ENCODE measurements at regions not wholly inside any gene's neighbourhood (a gene's known extent, or its start where the extent isn't known, plus 50 kb on each side); places are given as distances from the start of the nearest gene placed in this dataset.

GRCh38 chr6:143621876-143622605 is 55.7 kb upstream of the PHACTR2 start:
- DNase-seq, result no peak

GRCh38 chr6:143621159-143621873 is 56.4 kb upstream of the PHACTR2 start:
- no peak for DNase-seq

GRCh38 chr6:143620447-143620846 is 57.3 kb upstream of the PHACTR2 start:
- no peak for DNase-seq

GRCh38 chr6:143619824-143620401 is 57.9 kb upstream of the PHACTR2 start:
- no peak for DNase-seq

GRCh38 chr6:143616741-143617140 is 61.0 kb upstream of the PHACTR2 start:
- no peak for DNase-seq

GRCh38 chr6:143615785-143616184 is 62.0 kb upstream of the PHACTR2 start:
- DNase-seq, result no peak

GRCh38 chr6:143614235-143614634 is 63.5 kb upstream of the PHACTR2 start:
- DNase-seq, result no peak

- no peak for DNase-seq
These were observed 64.0 kb upstream of the PHACTR2 start for GRCh38 chr6:143613749-143614148.

- DNase-seq, result no peak
These were observed 65.6 kb upstream of the PHACTR2 start for GRCh38 chr6:143612186-143612585.

GRCh38 chr6:143611580-143611979 is 66.2 kb upstream of the PHACTR2 start:
- no peak for DNase-seq

GRCh38 chr6:143609972-143610371 is 67.8 kb upstream of the PHACTR2 start:
- no peak for DNase-seq

GRCh38 chr6:143609501-143609900 is 68.3 kb upstream of the PHACTR2 start:
- no peak for DNase-seq

GRCh38 chr6:143608906-143609305 is 68.9 kb upstream of the PHACTR2 start:
- DNase-seq, result no peak

GRCh38 chr6:143607974-143608373 is 69.8 kb upstream of the PHACTR2 start:
- no peak for DNase-seq

- no peak for DNase-seq
These were observed 70.6 kb upstream of the PHACTR2 start for GRCh38 chr6:143607168-143607567.

GRCh38 chr6:143605906-143606521 is 71.8 kb upstream of the PHACTR2 start:
- DNase-seq, result no peak

- no peak for DNase-seq
These were observed 74.3 kb upstream of the PHACTR2 start for GRCh38 chr6:143603455-143603854.

GRCh38 chr6:143601504-143601903 is 76.3 kb upstream of the PHACTR2 start:
- DNase-seq, result no peak

- DNase-seq, result no peak
These were observed 76.9 kb upstream of the PHACTR2 start for GRCh38 chr6:143600821-143601220.

GRCh38 chr6:143598466-143599080 is 79.2 kb upstream of the PHACTR2 start:
- DNase-seq, result no peak

GRCh38 chr6:143596866-143597265 is 80.9 kb upstream of the PHACTR2 start:
- no peak for DNase-seq

- no peak for DNase-seq
These were observed 82.3 kb upstream of the PHACTR2 start for GRCh38 chr6:143595251-143596036.
